AG10803 (cell line): ENCODE measurements at regions not wholly inside any gene's neighbourhood (a gene's known extent, or its start where the extent isn't known, plus 50 kb on each side); places are given as distances from the start of the nearest gene placed in this dataset.

Source experiments
- DNase-seq: peaks from one replicate; pipeline ENCODE4 v3.0.0; 2010; ENCODE audit warnings: low read depth
- H3K4me3 ChIP-seq: 2 replicates; pipeline ENCODE4 v1.5.1; 2011; ENCODE audit warnings: mild to moderate bottlenecking, low read length, control low read depth
- TF ChIP-seq, protein P1 (sequence below): conservative IDR thresholded peaks from 2 replicates; pipeline ENCODE4 v1.5.1; 2011; ENCODE audit warnings: mild to moderate bottlenecking, low read length, control low read depth, inconsistent platforms

DNA sequence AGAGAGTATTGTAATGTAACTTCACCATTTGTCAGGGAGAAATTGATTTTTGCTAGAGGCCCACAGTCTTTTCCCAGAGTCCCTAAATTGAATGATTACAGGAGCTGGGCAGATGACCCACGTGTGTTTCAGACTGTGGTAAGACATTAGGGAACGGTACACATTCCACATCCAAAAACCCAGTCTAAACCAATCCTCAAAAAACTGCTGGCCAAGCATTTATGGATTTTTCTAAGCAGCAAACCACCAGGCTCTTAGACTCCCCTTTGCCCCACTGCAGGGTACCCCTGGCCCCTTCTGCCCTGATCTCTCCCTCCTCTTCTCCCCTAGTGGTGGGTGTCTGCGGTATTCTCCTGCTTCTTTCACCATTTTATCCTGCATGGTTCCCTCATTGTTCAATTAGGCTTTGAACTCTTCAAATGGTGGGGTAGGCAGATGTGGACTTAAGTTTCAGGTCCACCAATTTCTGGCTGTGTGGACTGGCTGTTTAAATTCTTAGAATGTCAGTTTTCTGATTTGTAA, 135.5 kb upstream of the SORCS3 start:
- no peak overlapping the region for H3K4me3 ChIP-seq
- no peak for DNase-seq
- TF ChIP-seq, protein P1, sequence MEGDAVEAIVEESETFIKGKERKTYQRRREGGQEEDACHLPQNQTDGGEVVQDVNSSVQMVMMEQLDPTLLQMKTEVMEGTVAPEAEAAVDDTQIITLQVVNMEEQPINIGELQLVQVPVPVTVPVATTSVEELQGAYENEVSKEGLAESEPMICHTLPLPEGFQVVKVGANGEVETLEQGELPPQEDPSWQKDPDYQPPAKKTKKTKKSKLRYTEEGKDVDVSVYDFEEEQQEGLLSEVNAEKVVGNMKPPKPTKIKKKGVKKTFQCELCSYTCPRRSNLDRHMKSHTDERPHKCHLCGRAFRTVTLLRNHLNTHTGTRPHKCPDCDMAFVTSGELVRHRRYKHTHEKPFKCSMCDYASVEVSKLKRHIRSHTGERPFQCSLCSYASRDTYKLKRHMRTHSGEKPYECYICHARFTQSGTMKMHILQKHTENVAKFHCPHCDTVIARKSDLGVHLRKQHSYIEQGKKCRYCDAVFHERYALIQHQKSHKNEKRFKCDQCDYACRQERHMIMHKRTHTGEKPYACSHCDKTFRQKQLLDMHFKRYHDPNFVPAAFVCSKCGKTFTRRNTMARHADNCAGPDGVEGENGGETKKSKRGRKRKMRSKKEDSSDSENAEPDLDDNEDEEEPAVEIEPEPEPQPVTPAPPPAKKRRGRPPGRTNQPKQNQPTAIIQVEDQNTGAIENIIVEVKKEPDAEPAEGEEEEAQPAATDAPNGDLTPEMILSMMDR = no peak

DNA sequence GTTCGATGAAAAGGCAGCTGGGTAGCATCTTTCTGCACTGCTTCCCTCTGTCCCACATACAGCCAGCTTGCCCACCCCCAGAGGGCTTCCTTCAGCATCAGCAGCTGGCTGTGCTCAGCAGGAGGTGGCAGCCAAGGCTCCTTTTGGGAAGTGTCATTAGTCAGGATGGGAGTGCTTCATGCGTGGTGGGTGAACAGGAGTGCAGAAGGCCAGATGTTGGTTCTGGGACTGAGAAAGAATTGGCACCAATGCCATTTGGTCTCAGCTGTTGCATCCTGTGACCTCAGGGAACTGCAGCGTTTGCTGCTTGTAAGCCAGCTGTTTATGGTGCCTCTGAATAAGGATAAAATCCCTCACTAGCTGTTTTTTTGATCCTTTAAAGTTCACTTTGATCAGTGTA, 131.1 kb upstream of the SORCS3 start:
- H3K4me3 ChIP-seq = no peak overlapping the region
- TF ChIP-seq, protein P1 = no peak
- DNase-seq = no peak

DNA sequence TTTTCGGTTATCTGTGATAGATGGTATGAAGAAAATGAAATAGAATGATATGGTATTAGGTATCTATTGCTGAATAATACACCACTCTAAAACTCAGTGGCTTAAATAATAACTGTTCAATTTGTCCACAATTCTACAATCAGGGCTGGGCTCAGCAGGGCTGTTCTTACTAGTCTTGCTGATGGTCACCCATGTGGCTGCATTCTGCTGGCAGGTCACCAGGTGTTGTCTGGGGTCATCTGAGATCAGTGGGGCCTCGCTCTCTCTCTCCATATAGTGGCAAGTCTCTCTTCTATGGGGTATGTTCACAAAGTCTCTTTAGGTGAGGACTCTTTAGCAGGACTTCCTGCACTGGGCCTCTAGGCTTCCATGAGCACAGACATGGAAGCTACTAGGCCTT, 130.4 kb upstream of the SORCS3 start:
- TF ChIP-seq, protein P1 = no peak
- no peak for DNase-seq
- H3K4me3 ChIP-seq = no peak overlapping the region

DNA sequence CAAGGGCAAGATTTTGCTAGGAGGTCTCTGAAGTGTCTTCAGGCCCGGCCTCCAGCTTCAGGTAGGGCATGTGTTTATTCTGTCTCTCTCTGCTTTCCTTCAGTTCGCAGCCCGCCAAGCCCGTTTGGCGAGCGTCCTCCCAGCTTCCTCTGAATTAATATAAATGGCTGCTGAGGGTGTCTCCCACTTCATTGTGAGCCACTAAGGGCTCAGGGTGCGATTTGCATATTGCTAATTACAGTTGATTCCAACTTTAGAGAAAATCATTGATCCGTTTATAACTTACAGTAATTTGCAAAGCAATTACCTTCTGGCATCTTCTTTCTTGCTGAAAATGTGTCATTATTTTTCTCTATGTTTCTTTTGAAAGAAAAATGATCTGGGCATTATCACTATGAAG, 128.3 kb upstream of the SORCS3 start:
- TF ChIP-seq, protein P1 = no peak
- DNase-seq = no peak
- no peak overlapping the region for H3K4me3 ChIP-seq

DNA sequence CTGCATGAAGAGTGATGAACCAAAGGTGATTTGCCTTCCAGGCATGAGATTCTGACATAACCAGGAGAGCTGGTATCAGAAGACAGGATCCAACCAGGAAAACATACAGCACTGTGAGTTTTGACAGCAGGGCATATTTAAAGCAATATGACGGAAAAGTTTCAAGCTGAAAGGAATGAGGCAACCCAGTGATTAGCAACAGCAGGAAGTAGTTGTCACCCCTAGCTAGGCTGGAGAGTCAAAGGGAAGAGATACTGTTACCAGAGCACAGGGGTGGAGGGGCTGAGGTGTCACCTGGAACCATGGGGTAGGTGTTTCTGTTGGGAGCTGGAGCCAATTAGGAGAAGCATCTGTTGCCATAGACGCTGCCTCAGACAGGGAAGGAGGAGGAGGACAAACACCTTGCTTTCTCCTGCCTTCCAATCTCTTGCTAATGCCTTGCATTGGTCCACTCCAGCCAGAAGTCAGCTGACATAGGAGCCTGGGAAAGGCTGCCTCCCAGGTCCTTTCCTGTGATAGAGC, 125.4 kb upstream of the SORCS3 start:
- TF ChIP-seq, protein P1 = no peak

DNA sequence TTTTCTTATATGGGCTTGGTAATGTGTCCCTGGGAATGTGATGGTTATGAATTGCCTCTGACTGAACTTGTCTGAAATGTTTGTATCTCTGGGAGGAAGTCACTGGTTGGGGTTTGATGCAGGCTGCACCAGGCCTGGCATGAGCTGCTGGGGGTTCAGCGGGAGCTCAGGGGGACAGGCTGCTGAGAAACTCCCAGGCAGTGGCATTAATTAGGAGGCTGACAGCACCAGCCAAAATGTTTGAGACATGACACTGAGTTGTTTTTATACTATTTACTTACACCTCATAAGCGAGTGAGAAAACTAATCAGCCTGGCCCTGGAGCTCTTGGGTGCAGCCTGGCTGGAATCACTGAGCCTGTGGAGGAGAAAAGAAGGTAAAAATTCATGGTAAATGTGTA, 124.1 kb upstream of the SORCS3 start:
- DNase-seq = no peak
- no peak overlapping the region for H3K4me3 ChIP-seq
- TF ChIP-seq, protein P1 = no peak

More for the DNA sequence above, 125.4 kb upstream of the SORCS3 start:
- no peak overlapping the region for H3K4me3 ChIP-seq
- no peak for DNase-seq

DNA sequence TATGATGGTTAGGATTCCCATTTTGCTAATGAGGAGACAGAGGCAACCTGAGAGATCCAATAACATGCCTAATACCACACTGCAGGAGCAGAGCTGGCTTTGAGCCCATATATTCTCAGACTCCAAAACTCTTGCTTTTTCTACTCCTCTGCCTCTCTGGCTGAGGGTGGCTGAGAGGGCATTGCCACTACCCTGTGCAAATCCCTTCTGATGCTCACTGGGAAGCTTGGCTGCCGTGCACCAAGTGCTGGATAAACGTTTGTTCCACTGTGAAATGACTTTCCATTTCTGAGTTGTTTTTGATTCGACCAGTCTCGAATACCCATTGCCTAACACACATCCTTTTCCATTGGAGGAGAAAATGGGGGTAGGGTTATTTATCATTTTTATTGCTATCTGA, 123.1 kb upstream of the SORCS3 start:
- no peak for DNase-seq
- H3K4me3 ChIP-seq = no peak overlapping the region
- TF ChIP-seq, protein P1 = no peak
